ENCODE measurements at regions not wholly inside any gene's neighbourhood (a gene's known extent, or its start where the extent isn't known, plus 50 kb on each side); places are given as distances from the start of the nearest gene placed in this dataset.
"Not testable (repeated sequence)": the region's sequence is repeated elsewhere in the genome, so short reads cannot be mapped to it uniquely, and the experiment has no call there.

DNA sequence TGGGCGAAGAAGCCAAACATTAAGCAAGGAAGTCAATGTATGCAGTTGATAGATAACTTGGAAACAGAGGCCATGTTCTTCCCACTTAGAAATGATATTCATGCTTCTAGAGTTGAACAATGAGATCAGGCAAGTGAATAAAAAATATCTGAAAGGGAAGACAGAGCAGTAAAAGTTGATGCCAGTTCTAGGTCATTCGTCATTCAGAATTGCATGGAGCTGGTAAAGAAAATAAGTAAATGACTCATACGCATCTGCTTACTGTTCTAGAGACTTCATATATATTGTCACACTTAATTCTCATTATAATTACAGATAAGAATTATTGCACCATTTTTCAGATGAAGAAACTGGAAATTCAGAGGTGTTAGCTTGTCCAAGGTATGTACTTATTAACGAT, 158.9 kb upstream of the FERD3L start:
- DNase-seq (ENCODE audit: low read depth, low spot score) = no peak

GRCh38 chr7:19302731-19303130, 157.5 kb upstream of the FERD3L start:
- DNase-seq (ENCODE audit: low read depth, low spot score) = no peak

GRCh38 chr7:19296617-19297016, 151.4 kb upstream of the FERD3L start:
- DNase-seq (ENCODE audit: low read depth, low spot score) = no peak

DNA sequence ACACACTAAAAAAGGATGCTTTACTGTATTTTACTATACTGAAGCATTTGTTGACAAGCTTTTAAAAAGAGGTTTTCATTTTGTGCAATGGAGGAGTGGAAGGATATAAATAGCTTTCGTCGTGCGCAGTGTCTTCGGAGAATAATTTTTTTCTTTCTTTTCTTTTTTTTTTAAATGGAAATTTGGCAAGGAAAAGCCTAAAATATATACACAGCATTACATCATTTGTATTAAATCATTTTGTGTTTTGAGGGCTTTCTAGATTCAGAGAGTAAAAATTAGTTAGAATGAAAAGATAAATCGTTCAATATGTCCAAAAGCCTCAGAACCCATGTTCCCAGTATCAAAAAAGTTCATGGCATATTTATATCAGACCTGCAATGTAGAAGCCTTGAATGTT, 150.2 kb upstream of the FERD3L start:
- no peak for DNase-seq (ENCODE audit: low read depth, low spot score)

- DNase-seq (ENCODE audit: low read depth, low spot score) = no peak
Measured at GRCh38 chr7:19294619-19295018, 149.4 kb upstream of the FERD3L start.

GRCh38 chr7:19293431-19293830, 148.2 kb upstream of the FERD3L start:
- DNase-seq (ENCODE audit: low read depth, low spot score) = no peak

DNA sequence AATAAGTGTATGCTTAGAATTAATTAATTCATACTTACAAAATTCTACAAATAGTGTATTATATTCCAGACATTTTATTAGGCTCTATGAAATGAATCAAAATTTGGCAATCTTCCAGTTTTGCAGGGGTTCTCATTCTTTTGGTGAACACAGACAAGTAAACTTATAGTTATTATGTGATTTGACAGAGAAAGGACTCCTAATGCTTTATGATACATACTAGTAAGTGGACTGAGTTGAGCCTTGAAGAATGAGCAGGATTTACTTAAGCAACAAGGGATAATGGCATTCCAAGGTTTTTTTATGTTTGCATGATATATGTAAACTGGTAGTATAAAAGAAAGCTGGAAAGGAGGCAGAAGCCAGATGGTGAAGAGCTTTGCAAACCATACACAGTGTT, 145.7 kb upstream of the FERD3L start:
- DNase-seq (ENCODE audit: low read depth, low spot score) = no peak

DNA sequence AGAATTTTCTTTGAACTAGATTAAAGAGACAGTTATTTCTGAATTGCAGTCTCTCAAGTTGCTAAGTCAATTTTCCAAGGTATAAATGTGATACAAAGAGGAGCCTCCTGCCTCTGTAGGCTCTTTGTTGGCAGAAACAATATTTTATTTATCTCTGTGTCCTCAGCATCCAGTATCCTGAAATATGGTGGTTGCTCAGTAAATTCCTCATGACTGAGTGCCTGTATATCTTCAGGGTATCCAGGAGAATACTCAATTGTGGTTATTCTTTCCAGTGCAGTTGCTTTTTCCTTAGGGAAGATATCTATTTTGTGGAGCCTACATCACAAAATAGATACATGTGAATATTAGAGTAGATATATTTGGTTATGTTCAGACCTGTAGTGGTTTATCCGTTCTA, 144.8 kb upstream of the FERD3L start:
- no peak for DNase-seq (ENCODE audit: low read depth, low spot score)

GRCh38 chr7:19284596-19285300, 139.5 kb upstream of the FERD3L start:
- DNase-seq (ENCODE audit: low read depth, low spot score) = no peak

DNA sequence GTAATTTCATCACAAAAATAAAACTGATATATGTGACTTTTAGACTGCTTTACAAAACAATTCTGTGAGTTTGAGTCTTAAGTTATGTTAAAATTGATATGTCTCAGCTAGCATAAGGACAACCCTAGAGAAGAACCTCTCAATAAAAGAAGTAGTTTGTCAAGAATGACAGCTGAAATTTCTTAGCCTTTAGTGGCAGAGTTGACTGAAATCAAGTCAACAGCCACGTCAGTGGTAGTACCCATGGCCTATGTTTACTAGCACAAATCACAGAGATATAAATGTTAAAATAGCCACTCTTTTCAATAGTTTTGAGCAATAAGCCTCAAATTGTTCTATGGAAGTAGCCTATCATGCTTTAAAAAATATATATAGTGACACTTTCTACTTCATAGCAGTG, 138.9 kb upstream of the FERD3L start:
- DNase-seq (ENCODE audit: low read depth, low spot score) = no peak

- no peak for DNase-seq (ENCODE audit: low read depth, low spot score)
Measured at GRCh38 chr7:19275000-19275399, 129.8 kb upstream of the FERD3L start.

- not testable (repeated sequence) for DNase-seq (ENCODE audit: low read depth, low spot score)
Measured at GRCh38 chr7:19272329-19272728, 127.1 kb upstream of the FERD3L start.

DNA sequence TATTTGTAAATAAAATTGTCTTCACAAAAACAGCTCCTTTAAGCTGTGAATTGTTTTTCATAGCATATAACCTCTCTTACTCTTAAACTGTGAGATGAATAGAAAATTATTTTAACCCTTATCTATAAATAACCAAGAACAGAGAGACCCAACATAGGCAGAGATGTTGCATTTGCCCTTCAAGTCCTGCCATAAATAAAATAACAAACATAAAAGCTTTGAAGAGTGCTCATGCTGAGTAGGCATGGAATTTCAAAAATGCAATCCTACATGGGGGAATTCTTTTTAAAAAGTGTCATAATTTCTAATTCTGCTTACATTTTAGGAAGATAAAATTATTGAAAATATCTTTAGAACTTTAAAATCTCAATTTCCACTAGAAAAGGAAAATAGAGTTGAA, 124.1 kb upstream of the FERD3L start:
- DNase-seq (ENCODE audit: low read depth, low spot score) = no peak

DNA sequence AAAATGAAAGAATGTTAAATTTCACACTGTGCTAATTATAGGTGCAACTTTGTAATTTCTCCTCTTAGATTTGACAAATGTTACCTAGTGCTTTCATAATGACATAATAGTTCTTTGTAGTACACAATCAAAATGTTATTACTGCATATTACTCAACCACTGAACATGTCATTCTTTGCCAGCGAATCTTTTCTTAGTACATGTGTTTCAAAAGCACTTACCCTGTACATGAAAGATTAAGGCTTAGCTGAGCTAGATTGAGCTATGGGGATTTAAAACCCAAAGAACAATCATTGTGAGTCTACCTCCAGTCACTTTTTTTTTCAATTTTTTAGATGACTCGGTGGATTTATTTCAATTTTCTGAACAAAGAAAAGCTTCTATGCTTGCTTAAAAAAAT, 123.5 kb upstream of the FERD3L start:
- no peak for DNase-seq (ENCODE audit: low read depth, low spot score)

DNA sequence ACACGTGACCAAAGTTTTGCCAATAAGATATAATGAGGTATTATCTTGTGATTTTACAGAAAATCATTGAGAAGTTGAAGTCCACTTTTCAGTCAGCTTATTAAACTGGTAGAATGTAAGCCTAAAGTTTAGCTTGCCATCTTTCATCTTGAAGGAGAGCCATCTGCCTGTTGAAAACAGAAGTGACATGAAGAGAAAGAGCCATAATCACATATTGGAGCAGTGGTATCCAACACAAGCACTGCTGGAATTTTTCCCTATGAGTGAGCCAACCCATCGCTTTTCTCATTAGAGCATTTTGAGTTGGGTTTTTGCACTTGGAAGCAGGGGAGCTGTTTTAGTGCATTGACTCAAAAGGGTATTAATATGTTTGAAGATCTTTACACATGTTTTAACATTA, 117.6 kb upstream of the FERD3L start:
- DNase-seq (ENCODE audit: low read depth, low spot score) = no peak

DNA sequence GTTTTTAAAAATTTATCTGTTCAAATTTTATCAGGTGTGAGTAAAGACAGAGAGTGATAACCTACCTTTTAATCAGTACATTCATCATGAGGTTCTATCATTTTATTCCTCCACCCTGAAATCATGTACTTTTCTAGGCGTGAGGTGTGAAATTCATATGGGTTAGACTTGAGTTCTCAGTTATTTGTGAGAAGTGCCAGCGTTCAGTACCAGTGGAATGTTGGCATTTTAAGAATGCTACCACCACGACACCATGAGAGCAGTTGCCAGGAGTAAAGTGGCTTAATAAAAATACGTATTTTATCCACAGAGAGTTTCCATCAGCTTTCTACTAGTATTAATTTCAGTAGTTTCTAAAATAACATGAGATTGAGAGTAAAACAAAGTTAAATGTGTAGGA, 104.1 kb upstream of the FERD3L start:
- no peak for DNase-seq (ENCODE audit: low read depth, low spot score)

- no peak for DNase-seq (ENCODE audit: low read depth, low spot score)
Measured at GRCh38 chr7:19248681-19249080, 103.5 kb upstream of the FERD3L start.

DNA sequence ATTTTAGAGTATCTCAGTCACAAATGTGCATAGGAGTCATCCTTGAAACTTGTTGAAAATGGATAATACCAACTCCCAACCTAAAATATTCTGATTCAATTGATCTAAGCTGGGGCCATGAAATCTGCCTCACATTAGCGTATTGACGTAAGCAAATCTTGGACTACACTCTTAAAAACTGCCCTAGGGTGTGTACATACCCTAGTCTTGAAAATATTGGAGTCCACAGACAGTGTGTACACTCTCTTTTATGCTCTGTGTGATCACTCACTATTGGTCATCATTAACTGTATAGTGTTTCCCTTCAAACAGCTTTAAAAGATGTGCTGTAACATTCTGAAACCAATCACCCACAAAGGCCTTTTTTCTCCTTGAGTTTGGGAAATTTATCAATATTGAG, 102.9 kb upstream of the FERD3L start:
- no peak for DNase-seq (ENCODE audit: low read depth, low spot score)

DNA sequence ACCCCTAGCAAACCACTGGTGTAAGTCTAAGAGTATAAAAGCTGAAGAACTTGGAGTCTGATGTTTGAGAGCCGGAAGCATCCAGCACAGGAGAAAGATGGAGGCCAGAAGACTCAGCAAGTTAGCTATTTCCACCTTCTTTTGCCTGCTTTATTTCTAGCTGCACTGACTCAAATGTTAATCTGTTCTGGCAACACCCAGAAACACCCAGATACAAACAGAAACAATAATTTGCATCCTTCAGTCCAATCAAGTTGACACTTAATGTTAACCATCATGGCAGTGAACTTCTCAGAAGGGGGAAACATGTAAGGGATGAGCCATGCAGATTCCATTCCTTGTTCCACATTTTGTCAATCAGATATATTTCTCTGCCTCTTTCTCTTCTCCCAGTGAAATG, 101.8 kb upstream of the FERD3L start:
- no peak for DNase-seq (ENCODE audit: low read depth, low spot score)

- DNase-seq (ENCODE audit: low read depth, low spot score) = no peak
Measured at GRCh38 chr7:19242246-19242645, 97.0 kb upstream of the FERD3L start.

GRCh38 chr7:19239951-19240350, 94.7 kb upstream of the FERD3L start:
- DNase-seq (ENCODE audit: low read depth, low spot score) = no peak

GRCh38 chr7:19235680-19236079, 90.5 kb upstream of the FERD3L start:
- DNase-seq (ENCODE audit: low read depth, low spot score) = no peak

DNA sequence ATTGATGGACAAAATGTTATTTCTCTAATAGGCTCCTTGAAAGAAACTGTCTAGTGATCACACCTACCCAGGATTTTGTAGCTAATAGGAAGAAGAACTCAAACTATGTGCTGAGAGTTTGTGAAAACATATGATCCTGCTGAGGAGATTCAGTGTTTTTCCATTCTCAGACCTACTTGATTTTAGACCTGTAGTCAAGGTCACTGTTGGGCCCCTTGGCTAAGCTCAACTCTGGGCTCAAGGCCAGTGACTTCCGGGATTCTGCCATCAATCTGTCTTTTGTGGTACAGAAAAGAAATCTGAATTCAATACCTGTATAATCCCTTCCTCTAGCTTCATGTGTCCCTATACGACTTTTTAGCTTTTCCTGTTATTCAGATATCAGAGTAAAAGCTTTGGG, 79.7 kb upstream of the FERD3L start:
- no peak for DNase-seq (ENCODE audit: low read depth, low spot score)

GRCh38 chr7:19215412-19215811, 70.2 kb upstream of the FERD3L start:
- peak; percentile 33 for DNase-seq (ENCODE audit: low read depth, low spot score)
